Endodermal cell (in vitro differentiated cells): ENCODE measurements at regions not wholly inside any gene's neighbourhood (a gene's known extent, or its start where the extent isn't known, plus 50 kb on each side); places are given as distances from the start of the nearest gene placed in this dataset.
A peak's percentile ranks its signal among the peaks of the same experiment; 100 is the strongest.

Experiments used
- DNase-seq: peaks from one replicate; pipeline ENCODE4 v3.0.0-alpha.2; 2017
- H3K27ac ChIP-seq: 2 replicates; pipeline ENCODE4 v1.5.1; 2013; ENCODE audit warnings: mild to moderate bottlenecking, low read depth, low read length, moderate library complexity
- H3K27me3 ChIP-seq: 2 replicates; pipeline ENCODE4 v1.6.1; 2013; ENCODE audit warnings: mild to moderate bottlenecking, low read length, moderate library complexity; ENCODE audit not compliant: insufficient read depth, control insufficient read depth, poor library complexity, severe bottlenecking
- H3K36me3 ChIP-seq: 2 replicates; pipeline ENCODE4 v1.7.0; 2013; ENCODE audit warnings: mild to moderate bottlenecking, low read length, moderate library complexity; ENCODE audit not compliant: control insufficient read depth, insufficient read depth
- H3K4me1 ChIP-seq: one replicate; pipeline ENCODE4 v1.7.0; 2013; ENCODE audit warnings: low read length; ENCODE audit not compliant: control insufficient read depth, insufficient read depth
- H3K4me3 ChIP-seq: 2 replicates; pipeline ENCODE4 v1.5.1; 2013; ENCODE audit warnings: mild to moderate bottlenecking, low read length, moderate library complexity
- H3K9ac ChIP-seq: 2 replicates; pipeline ENCODE4 v1.6.1; 2013; ENCODE audit warnings: mild to moderate bottlenecking, low read length, moderate library complexity; ENCODE audit not compliant: poor library complexity, severe bottlenecking; ENCODE audit errors: extremely low read depth
- H3K9me3 ChIP-seq: 2 replicates; pipeline ENCODE4 v1.6.1; 2013; ENCODE audit warnings: mild to moderate bottlenecking, low read length, moderate library complexity; ENCODE audit not compliant: control insufficient read depth
- H3K27ac Mint-ChIP-seq: 2 replicates; pipeline ENCODE4 v1.8.0; 2020; ENCODE audit warnings: mixed read lengths
- H3K27me3 Mint-ChIP-seq: 2 replicates; pipeline ENCODE4 v1.8.0; 2021; ENCODE audit warnings: mild to moderate bottlenecking, mixed read lengths; ENCODE audit not compliant: insufficient read depth
- H3K36me3 Mint-ChIP-seq: 2 replicates; pipeline ENCODE4 v1.8.0; 2020; ENCODE audit warnings: low read depth, mixed read lengths
- H3K4me1 Mint-ChIP-seq: 2 replicates; pipeline ENCODE4 v1.8.0; 2020; ENCODE audit warnings: mixed read lengths
- H3K4me3 Mint-ChIP-seq: 2 replicates; pipeline ENCODE4 v1.8.0; 2020; ENCODE audit warnings: mild to moderate bottlenecking, moderate library complexity, mixed read lengths
- H3K9me3 Mint-ChIP-seq: 2 replicates; pipeline ENCODE4 v1.8.0; 2020; ENCODE audit warnings: mild to moderate bottlenecking, mixed read lengths
- CTCF ChIP-seq: fragments of 200-600 bp; sonication (generic); conservative IDR thresholded peaks from 2 replicates; pipeline ENCODE4 v1.5.0; 2021; ENCODE audit warnings: antibody characterized with exemption, mild to moderate bottlenecking
- WGBS, 2 experiments: methylation state at CpG; one replicate each; pipeline versions ENCODE4 v1.1.5 to v1.1.7; 2013; ENCODE audit warnings: missing lambda C conversion rate in 2 of 2, mixed read lengths in 1 of 2; ENCODE audit not compliant: insufficient coverage in 1 of 2, insufficient read length in 1 of 2; 5-methylcytosine and 5-hydroxymethylcytosine counted together

DNA sequence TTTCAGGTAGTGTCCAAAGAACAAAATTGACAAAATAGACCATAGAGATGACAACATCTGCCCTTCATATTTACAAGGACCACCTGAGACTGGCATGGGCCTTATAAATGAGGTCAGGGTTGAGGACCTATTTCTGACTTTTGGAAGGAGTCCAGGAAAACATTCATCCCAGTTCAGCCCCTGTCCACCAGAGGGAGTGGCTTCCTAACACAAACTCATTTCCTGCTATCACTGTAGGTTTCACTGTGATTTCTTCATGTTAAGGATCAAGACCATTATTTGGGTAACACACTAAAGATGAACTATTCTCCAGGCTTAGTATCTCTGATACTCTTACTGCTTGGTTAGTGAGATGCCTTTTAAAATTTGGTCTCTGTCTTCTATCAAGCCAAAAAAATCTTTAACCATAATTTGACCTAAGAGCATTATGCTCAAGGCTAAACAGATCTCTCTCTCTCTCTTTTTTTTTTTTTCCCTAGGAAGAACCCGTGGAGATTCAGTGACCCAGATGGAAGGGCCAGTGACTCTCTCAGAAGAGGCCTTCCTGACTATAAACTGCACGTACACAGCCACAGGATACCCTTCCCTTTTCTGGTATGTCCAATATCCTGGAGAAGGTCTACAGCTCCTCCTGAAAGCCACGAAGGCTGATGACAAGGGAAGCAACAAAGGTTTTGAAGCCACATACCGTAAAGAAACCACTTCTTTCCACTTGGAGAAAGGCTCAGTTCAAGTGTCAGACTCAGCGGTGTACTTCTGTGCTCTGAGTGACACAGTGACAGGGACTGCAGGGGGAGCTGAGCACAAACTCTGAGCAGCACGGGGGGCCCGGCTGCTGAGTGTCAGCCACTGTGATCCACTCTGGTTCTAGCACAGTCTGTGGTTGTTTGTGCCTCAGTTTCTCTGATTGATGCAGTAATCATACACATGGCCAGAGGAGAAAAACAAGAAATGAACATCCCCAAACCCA is 267.6 kb upstream of the OR4E1 start:
- DNase-seq: peak; percentile 76
- 77 to 79% methylated on average over 5 to 7 of the region's 7 CpGs for WGBS, 2 experiments
- Histone ChIP-seq H3K4me3 (no peak overlapping the region), H3K36me3 (no peaks in the 10 kb centered on the region), H3K27me3 (no peaks in the 10 kb centered on the region), H3K4me1 (no peaks in the 10 kb centered on the region), H3K27ac (no peak overlapping the region), H3K9me3 (no peaks in the 10 kb centered on the region), H3K9ac (no peak overlapping the region)
- Mint-ChIP-seq H3K36me3 (no peaks in the 10 kb centered on the region), H3K4me3 (no peak overlapping the region), H3K4me1 (no peaks in the 10 kb centered on the region), H3K27me3 (peaks cover 8% of the 10 kb centered on the region), H3K9me3 (no peaks in the 10 kb centered on the region), H3K27ac (no peak overlapping the region)
- TF ChIP-seq CTCF: peak; percentile 84

GRCh38 chr14:21939836-21940235 is 266.2 kb upstream of the OR4E1 start:
- Histone ChIP-seq H3K4me1 (no peaks in the 10 kb centered on the region), H3K36me3 (no peaks in the 10 kb centered on the region), H3K9me3 (no peaks in the 10 kb centered on the region), H3K27me3 (no peaks in the 10 kb centered on the region), H3K4me3 (no peak overlapping the region), H3K27ac (no peak overlapping the region), H3K9ac (no peak overlapping the region)
- no peak for TF ChIP-seq CTCF
- Mint-ChIP-seq H3K9me3 (no peaks in the 10 kb centered on the region), H3K27me3 (peaks cover 8% of the 10 kb centered on the region), H3K27ac (no peak overlapping the region), H3K4me3 (no peak overlapping the region), H3K36me3 (no peaks in the 10 kb centered on the region), H3K4me1 (no peaks in the 10 kb centered on the region)
- no peak for DNase-seq
- WGBS, 2 experiments: 93% methylated on average over 1 of the region's 1 CpG; no CpG with 5 or more reads in 1 of the 2 experiments

DNA sequence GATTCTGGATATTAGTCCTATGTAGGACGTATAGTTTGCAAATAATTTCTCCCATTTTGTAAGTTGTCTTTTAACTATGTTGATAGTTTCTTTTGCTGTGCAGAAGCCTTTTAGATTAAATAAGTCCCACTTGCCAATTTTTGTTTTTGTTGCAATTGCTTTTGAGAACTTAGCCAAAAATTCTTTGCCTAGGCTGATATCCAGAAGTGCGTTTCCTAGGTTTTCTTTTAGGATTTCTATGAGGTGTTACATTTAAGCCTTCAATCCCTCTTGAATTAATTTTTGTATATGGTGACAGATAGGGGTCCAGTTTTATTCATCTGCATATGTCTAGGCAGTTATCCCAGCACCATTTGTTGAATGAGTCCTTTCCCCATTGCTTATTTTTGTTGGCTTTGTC is 264.4 kb upstream of the OR4E1 start:
- H3K27ac Mint-ChIP-seq: no peak overlapping the region
- WGBS, 2 experiments: 83 to 92% methylated on average over 2 of the region's 2 CpGs
- no peaks in the 10 kb centered on the region for H3K9me3 Mint-ChIP-seq
- no peak for TF ChIP-seq CTCF
- H3K4me1 Mint-ChIP-seq: no peaks in the 10 kb centered on the region
- no peaks in the 10 kb centered on the region for H3K9me3 ChIP-seq
- no peaks in the 10 kb centered on the region for H3K4me1 ChIP-seq
- H3K27ac ChIP-seq: no peak overlapping the region
- no peak for DNase-seq
- H3K36me3 ChIP-seq: no peaks in the 10 kb centered on the region
- no peak overlapping the region for H3K9ac ChIP-seq
- H3K27me3 ChIP-seq: no peaks in the 10 kb centered on the region
- H3K36me3 Mint-ChIP-seq: no peaks in the 10 kb centered on the region
- H3K4me3 ChIP-seq: no peak overlapping the region
- no peak overlapping the region for H3K4me3 Mint-ChIP-seq
- peaks cover 8% of the 10 kb centered on the region for H3K27me3 Mint-ChIP-seq
